Neural cell (in vitro differentiated cells): ENCODE measurements at regions not wholly inside any gene's neighbourhood (a gene's known extent, or its start where the extent isn't known, plus 50 kb on each side); places are given as distances from the start of the nearest gene placed in this dataset.

Experiments
- H2AFZ ChIP-seq: fragments of 200-600, 300-800 bp; sonication (generic), shearing (Covaris generic); 2 replicates; pipeline ENCODE4 v1.6.0; 2014; ENCODE audit warnings: low read depth, mild to moderate bottlenecking, antibody characterized with exemption, low read length, moderate library complexity
- H3F3A ChIP-seq: fragments of 200-600 bp; shearing (Covaris generic); 2 replicates; pipeline ENCODE4 v1.6.1; 2016; ENCODE audit warnings: mild to moderate bottlenecking, moderate library complexity, mixed read lengths, antibody characterized with exemption, low read length; ENCODE audit not compliant: insufficient read depth, poor library complexity, severe bottlenecking
- H3K27ac ChIP-seq: fragments of 200-600, 300-800 bp; sonication (generic), shearing (Covaris generic); 2 replicates; pipeline ENCODE4 v1.5.1; 2014; ENCODE audit warnings: mild to moderate bottlenecking, low read length, moderate library complexity
- H3K27me3 ChIP-seq: fragments of 300-800, 200-600 bp; sonication (generic), shearing (Covaris generic); 2 replicates; pipeline ENCODE4 v1.6.0; 2014; ENCODE audit warnings: mild to moderate bottlenecking, low read depth, low read length, moderate library complexity; ENCODE audit not compliant: insufficient read depth
- H3K36me3 ChIP-seq: fragments of 300-800, 200-600 bp; sonication (generic), shearing (Covaris generic); 2 replicates; pipeline ENCODE4 v1.5.1; 2014; ENCODE audit warnings: mild to moderate bottlenecking, antibody characterized with exemption, low read length, moderate library complexity; ENCODE audit not compliant: insufficient read depth
- H3K4me2 ChIP-seq: fragments of 300-800, 200-600 bp; sonication (generic), shearing (Covaris generic); 2 replicates; pipeline ENCODE4 v1.6.0; 2014; ENCODE audit warnings: mild to moderate bottlenecking, low read length
- H3K4me3 ChIP-seq: fragments of 300-800, 200-600 bp; sonication (generic), shearing (Covaris generic); 2 replicates; pipeline ENCODE4 v1.5.1; 2014; ENCODE audit warnings: mild to moderate bottlenecking, low read length, moderate library complexity
- H3K79me2 ChIP-seq: fragments of 200-600 bp; shearing (Covaris generic); replicated peaks from 2 replicates; pipeline ENCODE4 v1.6.0; 2014; ENCODE audit warnings: mild to moderate bottlenecking, low read length, moderate library complexity; ENCODE audit not compliant: insufficient read depth
- H3K9ac ChIP-seq: fragments of 300-800, 200-600 bp; sonication (generic), shearing (Covaris generic); 2 replicates; pipeline ENCODE4 v1.6.1; 2016; ENCODE audit warnings: mild to moderate bottlenecking, low read length, mixed read lengths
- H3K9me2 ChIP-seq: fragments of 200-600 bp; shearing (Covaris generic); 2 replicates; pipeline ENCODE4 v1.6.1; 2016; ENCODE audit warnings: mild to moderate bottlenecking, low read length, mixed read lengths; ENCODE audit not compliant: insufficient read depth
- H3K9me3 ChIP-seq: fragments of 200-600, 300-800 bp; sonication (generic), shearing (Covaris generic); 2 replicates; pipeline ENCODE4 v1.6.1; 2016; ENCODE audit warnings: mild to moderate bottlenecking, mixed run types, low read length, moderate library complexity, mixed read lengths
- H4K20me1 ChIP-seq: fragments of 200-600 bp; shearing (Covaris generic); 2 replicates; pipeline ENCODE4 v1.6.1; 2016; ENCODE audit warnings: mild to moderate bottlenecking, mixed run types; ENCODE audit not compliant: insufficient read depth
- EP300 ChIP-seq: fragments of 450-650 bp; conservative IDR thresholded peaks from 2 replicates; pipeline ENCODE4 v1.6.1; 2014; ENCODE audit warnings: antibody characterized with exemption, mild to moderate bottlenecking, moderate library complexity; ENCODE audit not compliant: poor library complexity, severe bottlenecking
- EZH2 ChIP-seq: fragments of 200-600, 300-800 bp; shearing (Covaris generic), sonication (generic); IDR thresholded peaks from 2 replicates; pipeline ENCODE4 v1.6.1; 2014; ENCODE audit warnings: antibody characterized with exemption, low read length, borderline replicate concordance, mild to moderate bottlenecking; ENCODE audit not compliant: insufficient read depth, poor library complexity, severe bottlenecking
- MXI1 ChIP-seq: fragments of 450-650 bp; conservative IDR thresholded peaks from 2 replicates; pipeline ENCODE4 v1.6.1; 2014; ENCODE audit warnings: antibody characterized with exemption, mild to moderate bottlenecking; ENCODE audit not compliant: poor library complexity, severe bottlenecking
- POLR2AphosphoS5 ChIP-seq: IDR thresholded peaks from 2 replicates; pipeline ENCODE4 v1.6.1; 2012
- RAD21 ChIP-seq: fragments of 450-650 bp; conservative IDR thresholded peaks from 2 replicates; pipeline ENCODE4 v1.6.1; 2014; ENCODE audit warnings: antibody characterized with exemption, mild to moderate bottlenecking, moderate library complexity
- SMC3 ChIP-seq: fragments of 450-650 bp; conservative IDR thresholded peaks from 2 replicates; pipeline ENCODE4 v1.6.1; 2014; ENCODE audit warnings: antibody characterized with exemption, mild to moderate bottlenecking, moderate library complexity; ENCODE audit not compliant: poor library complexity
- TAF1 ChIP-seq: IDR thresholded peaks from 2 replicates; pipeline ENCODE4 v1.6.1; 2012; ENCODE audit warnings: low read depth
- TF ChIP-seq, protein P1 (sequence below): IDR thresholded peaks from 2 replicates; pipeline ENCODE4 v1.6.1; 2012; ENCODE audit warnings: borderline replicate concordance
- TF ChIP-seq, protein P2 (sequence below): fragments of 450-650 bp; IDR thresholded peaks from 2 replicates; pipeline ENCODE4 v1.5.1; 2014; ENCODE audit warnings: antibody characterized with exemption, mild to moderate bottlenecking, moderate library complexity; ENCODE audit not compliant: poor library complexity, severe bottlenecking

DNA sequence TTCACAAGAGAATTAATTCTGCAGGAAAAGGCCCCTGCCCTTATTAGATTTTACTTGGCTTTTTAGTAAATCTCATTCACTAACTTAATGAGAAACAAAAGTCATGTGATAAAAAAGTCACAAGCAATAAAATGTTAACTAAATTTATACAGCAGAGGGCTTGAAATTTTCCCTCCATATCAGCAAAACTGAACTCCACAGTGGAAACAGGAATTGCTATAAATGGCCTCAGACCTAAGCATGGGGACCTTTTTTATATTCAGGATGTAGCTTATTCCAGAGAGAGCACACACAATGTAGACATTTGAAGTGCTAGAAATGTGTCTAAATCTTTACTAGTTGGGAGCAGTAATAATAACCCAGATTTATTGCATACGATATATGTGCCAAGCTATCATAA, 291.5 kb downstream of the C16orf95 start:
- Histone ChIP-seq H3K4me2 (no peak overlapping the region), H3F3A (no peaks in the 10 kb centered on the region), H3K27ac (no peak overlapping the region), H3K36me3 (no peaks in the 10 kb centered on the region), H2AFZ (no peak overlapping the region), H3K9me2 (no peaks in the 10 kb centered on the region), H3K27me3 (no peaks in the 10 kb centered on the region), H3K9ac (no peak overlapping the region), H3K79me2 (no peaks in the 10 kb centered on the region), H3K4me3 (no peak overlapping the region), H4K20me1 (no peaks in the 10 kb centered on the region), H3K9me3 (no peaks in the 10 kb centered on the region)
- TF ChIP-seq POLR2AphosphoS5 (no peak), SMC3 (no peak)
- TF ChIP-seq, protein P1, sequence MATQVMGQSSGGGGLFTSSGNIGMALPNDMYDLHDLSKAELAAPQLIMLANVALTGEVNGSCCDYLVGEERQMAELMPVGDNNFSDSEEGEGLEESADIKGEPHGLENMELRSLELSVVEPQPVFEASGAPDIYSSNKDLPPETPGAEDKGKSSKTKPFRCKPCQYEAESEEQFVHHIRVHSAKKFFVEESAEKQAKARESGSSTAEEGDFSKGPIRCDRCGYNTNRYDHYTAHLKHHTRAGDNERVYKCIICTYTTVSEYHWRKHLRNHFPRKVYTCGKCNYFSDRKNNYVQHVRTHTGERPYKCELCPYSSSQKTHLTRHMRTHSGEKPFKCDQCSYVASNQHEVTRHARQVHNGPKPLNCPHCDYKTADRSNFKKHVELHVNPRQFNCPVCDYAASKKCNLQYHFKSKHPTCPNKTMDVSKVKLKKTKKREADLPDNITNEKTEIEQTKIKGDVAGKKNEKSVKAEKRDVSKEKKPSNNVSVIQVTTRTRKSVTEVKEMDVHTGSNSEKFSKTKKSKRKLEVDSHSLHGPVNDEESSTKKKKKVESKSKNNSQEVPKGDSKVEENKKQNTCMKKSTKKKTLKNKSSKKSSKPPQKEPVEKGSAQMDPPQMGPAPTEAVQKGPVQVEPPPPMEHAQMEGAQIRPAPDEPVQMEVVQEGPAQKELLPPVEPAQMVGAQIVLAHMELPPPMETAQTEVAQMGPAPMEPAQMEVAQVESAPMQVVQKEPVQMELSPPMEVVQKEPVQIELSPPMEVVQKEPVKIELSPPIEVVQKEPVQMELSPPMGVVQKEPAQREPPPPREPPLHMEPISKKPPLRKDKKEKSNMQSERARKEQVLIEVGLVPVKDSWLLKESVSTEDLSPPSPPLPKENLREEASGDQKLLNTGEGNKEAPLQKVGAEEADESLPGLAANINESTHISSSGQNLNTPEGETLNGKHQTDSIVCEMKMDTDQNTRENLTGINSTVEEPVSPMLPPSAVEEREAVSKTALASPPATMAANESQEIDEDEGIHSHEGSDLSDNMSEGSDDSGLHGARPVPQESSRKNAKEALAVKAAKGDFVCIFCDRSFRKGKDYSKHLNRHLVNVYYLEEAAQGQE, result no peak

- no peaks in the 10 kb centered on the region for H4K20me1 ChIP-seq
- H3K36me3 ChIP-seq, result no peaks in the 10 kb centered on the region
- no peak overlapping the region for H3K4me2 ChIP-seq
- no peaks in the 10 kb centered on the region for H3K27me3 ChIP-seq
- H3K9me3 ChIP-seq, result no peaks in the 10 kb centered on the region
- H3K79me2 ChIP-seq, result no peaks in the 10 kb centered on the region
- H3K9me2 ChIP-seq, result no peaks in the 10 kb centered on the region
- no peak overlapping the region for H3K27ac ChIP-seq
- TF ChIP-seq MXI1, result no peak
- no peak for TF ChIP-seq TAF1
- TF ChIP-seq, protein P1, result no peak
- TF ChIP-seq EP300, result no peak
- TF ChIP-seq SMC3, result no peak
- TF ChIP-seq POLR2AphosphoS5, result no peak
- TF ChIP-seq EZH2, result no peak
- TF ChIP-seq, protein P2, sequence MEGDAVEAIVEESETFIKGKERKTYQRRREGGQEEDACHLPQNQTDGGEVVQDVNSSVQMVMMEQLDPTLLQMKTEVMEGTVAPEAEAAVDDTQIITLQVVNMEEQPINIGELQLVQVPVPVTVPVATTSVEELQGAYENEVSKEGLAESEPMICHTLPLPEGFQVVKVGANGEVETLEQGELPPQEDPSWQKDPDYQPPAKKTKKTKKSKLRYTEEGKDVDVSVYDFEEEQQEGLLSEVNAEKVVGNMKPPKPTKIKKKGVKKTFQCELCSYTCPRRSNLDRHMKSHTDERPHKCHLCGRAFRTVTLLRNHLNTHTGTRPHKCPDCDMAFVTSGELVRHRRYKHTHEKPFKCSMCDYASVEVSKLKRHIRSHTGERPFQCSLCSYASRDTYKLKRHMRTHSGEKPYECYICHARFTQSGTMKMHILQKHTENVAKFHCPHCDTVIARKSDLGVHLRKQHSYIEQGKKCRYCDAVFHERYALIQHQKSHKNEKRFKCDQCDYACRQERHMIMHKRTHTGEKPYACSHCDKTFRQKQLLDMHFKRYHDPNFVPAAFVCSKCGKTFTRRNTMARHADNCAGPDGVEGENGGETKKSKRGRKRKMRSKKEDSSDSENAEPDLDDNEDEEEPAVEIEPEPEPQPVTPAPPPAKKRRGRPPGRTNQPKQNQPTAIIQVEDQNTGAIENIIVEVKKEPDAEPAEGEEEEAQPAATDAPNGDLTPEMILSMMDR, result no peak
- no peak for TF ChIP-seq RAD21
- H3K4me3 ChIP-seq, result no peak overlapping the region
- H3F3A ChIP-seq, result no peaks in the 10 kb centered on the region
- no peak overlapping the region for H2AFZ ChIP-seq
- H3K9ac ChIP-seq, result no peak overlapping the region
These were observed 290.1 kb downstream of the C16orf95 start for GRCh38 chr16:87027056-87027616.
